ENCODE measurements at regions not wholly inside any gene's neighbourhood (a gene's known extent, or its start where the extent isn't known, plus 50 kb on each side); places are given as distances from the start of the nearest gene placed in this dataset.

GRCh38 chr16:85492295-85492864 lies 120.7 kb upstream of the GSE1 start:
- TF ChIP-seq CTCF (IDR thresholded peaks at IDR 0.05; ENCODE audit: insufficient read depth, low read depth, low read length) (no peak), EZH2 (IDR thresholded peaks at IDR 0.05; ENCODE audit: insufficient read depth, low read length) (no peak)
